PC-9 (cell line): ENCODE measurements at regions not wholly inside any gene's neighbourhood (a gene's known extent, or its start where the extent isn't known, plus 50 kb on each side); places are given as distances from the start of the nearest gene placed in this dataset.

ENCODE experiments used
- BruUV-seq: library from RNA; stranded (reverse); fragments of 400-500 nt; replicated peaks from 2 replicates; lab custom pipeline; 2021; lab: Mats Ljungman, UMichigan
- CTCF ChIA-PET: fragments of 300-600 bp; sonication (Branson Sonifier 250); formaldehyde crosslinking; loops from one replicate; lab custom pipeline; 2022; ENCODE audit warnings: antibody characterized with exemption; lab: Charles Lee
- POLR2A ChIA-PET: fragments of 300-600 bp; sonication (Branson Sonifier 250); formaldehyde crosslinking; loops from one replicate; lab custom pipeline; 2022; ENCODE audit warnings: antibody characterized with exemption; ENCODE audit not compliant: unreplicated experiment; lab: Charles Lee
- DNase-seq, 2 experiments: peaks; one replicate each; pipeline versions ENCODE4 v3.0.0 to v3.0.0-alpha.2; 2015 to 2022; ENCODE audit warnings: mixed read lengths in 1 of 2
- H2AFZ ChIP-seq: fragments of 200-600 bp; sonication (generic); 2 replicates; pipeline ENCODE4 v1.8.1; 2017; ENCODE audit warnings: antibody characterized with exemption
- H3F3A ChIP-seq: fragments of 200-600 bp; sonication (generic); 2 replicates; pipeline ENCODE4 v1.8.1; 2017; ENCODE audit warnings: antibody characterized with exemption, mild to moderate bottlenecking, low read depth; ENCODE audit not compliant: insufficient read depth
- H3K27ac ChIP-seq: fragments of 200-600 bp; sonication (generic); 2 replicates; pipeline ENCODE4 v1.6.1; 2016; ENCODE audit warnings: mixed run types
- H3K27me3 ChIP-seq: fragments of 200-600 bp; sonication (generic); 2 replicates; pipeline ENCODE4 v1.6.1; 2016; ENCODE audit warnings: low read depth, mixed run types; ENCODE audit not compliant: insufficient read depth
- H3K36me3 ChIP-seq: fragments of 200-600 bp; sonication (generic); 2 replicates; pipeline ENCODE4 v1.6.1; 2016; ENCODE audit warnings: low read depth, mixed run types
- H3K4me1 ChIP-seq: fragments of 200-600 bp; sonication (generic); replicated peaks from 2 replicates; pipeline ENCODE4 v1.6.1; 2016; ENCODE audit warnings: mixed run types; ENCODE audit not compliant: insufficient read depth
- H3K4me2 ChIP-seq: fragments of 200-600 bp; sonication (generic); 2 replicates; pipeline ENCODE4 v1.6.1; 2017; ENCODE audit warnings: mixed run types
- H3K4me3 ChIP-seq: fragments of 200-600 bp; sonication (generic); 2 replicates; pipeline ENCODE4 v1.6.1; 2016; ENCODE audit warnings: mixed run types
- H3K79me2 ChIP-seq: fragments of 200-600 bp; sonication (generic); 2 replicates; pipeline ENCODE4 v1.6.1; 2017; ENCODE audit warnings: low read depth, mixed run types
- H3K9me2 ChIP-seq: fragments of 200-600 bp; sonication (generic); 2 replicates; pipeline ENCODE4 v1.8.1; 2017; ENCODE audit warnings: mild to moderate bottlenecking; ENCODE audit not compliant: insufficient read depth
- H3K9me3 ChIP-seq: fragments of 200-600 bp; sonication (generic); 2 replicates; pipeline ENCODE4 v1.8.1; 2016; ENCODE audit warnings: low read depth; ENCODE audit not compliant: insufficient read depth
- H4K20me1 ChIP-seq: fragments of 200-600 bp; sonication (generic); 2 replicates; pipeline ENCODE4 v1.8.1; 2017; ENCODE audit not compliant: insufficient read depth
- EZH2 ChIP-seq: fragments of 200-600 bp; sonication (generic); IDR thresholded peaks from 2 replicates; pipeline ENCODE4 v1.8.0; 2017; ENCODE audit warnings: antibody characterized with exemption, low read depth
- intact Hi-C: fragments of 100-400 bp; cut with micrococcal nuclease; formaldehyde crosslinking; loops from one replicate; pipeline ENCODE4 v1.10.0; 2022; ENCODE audit not compliant: unreplicated experiment
- TF ChIP-seq, protein P1 (sequence below): fragments of 200-600 bp; sonication (generic); conservative IDR thresholded peaks from 2 replicates; pipeline ENCODE4 v1.6.1; 2017; ENCODE audit warnings: mixed run types, antibody characterized with exemption, mild to moderate bottlenecking, moderate library complexity

DNA sequence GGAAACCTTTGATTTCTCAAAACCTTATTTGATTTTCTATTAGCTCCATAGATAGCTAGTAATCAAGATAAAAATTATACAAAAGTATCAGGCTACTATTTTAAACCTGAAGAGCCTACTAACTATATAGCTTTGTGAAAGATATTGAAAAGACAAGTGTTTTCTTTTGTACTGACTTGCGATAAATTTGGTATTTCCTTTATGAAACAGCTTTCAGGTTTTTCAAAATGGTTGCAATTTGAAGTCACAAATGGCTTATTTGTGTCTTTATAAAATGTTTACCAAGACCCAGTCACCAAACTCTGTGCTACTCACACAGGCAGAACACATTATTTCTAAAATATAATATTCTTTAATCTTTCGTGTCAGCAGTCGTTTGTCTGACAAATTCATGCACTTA is 167.5 kb upstream of the ALCAM start:
- TF ChIP-seq EZH2 = no peak
- TF ChIP-seq, protein P1, sequence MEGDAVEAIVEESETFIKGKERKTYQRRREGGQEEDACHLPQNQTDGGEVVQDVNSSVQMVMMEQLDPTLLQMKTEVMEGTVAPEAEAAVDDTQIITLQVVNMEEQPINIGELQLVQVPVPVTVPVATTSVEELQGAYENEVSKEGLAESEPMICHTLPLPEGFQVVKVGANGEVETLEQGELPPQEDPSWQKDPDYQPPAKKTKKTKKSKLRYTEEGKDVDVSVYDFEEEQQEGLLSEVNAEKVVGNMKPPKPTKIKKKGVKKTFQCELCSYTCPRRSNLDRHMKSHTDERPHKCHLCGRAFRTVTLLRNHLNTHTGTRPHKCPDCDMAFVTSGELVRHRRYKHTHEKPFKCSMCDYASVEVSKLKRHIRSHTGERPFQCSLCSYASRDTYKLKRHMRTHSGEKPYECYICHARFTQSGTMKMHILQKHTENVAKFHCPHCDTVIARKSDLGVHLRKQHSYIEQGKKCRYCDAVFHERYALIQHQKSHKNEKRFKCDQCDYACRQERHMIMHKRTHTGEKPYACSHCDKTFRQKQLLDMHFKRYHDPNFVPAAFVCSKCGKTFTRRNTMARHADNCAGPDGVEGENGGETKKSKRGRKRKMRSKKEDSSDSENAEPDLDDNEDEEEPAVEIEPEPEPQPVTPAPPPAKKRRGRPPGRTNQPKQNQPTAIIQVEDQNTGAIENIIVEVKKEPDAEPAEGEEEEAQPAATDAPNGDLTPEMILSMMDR = no peak
- H3K79me2 ChIP-seq = no peaks in the 10 kb centered on the region
- no peak overlapping the region for H3K4me3 ChIP-seq
- no peaks in the 10 kb centered on the region for H3K4me1 ChIP-seq
- no peaks in the 10 kb centered on the region for H4K20me1 ChIP-seq
- H3K9me3 ChIP-seq = no peaks in the 10 kb centered on the region
- ChIA-PET POLR2A (no interaction called here), CTCF (no interaction called here)
- H3K27ac ChIP-seq = no peak overlapping the region
- no TSS peak for BruUV-seq
- H3K4me2 ChIP-seq = no peak overlapping the region
- H3K9me2 ChIP-seq = no peaks in the 10 kb centered on the region
- DNase-seq = no peak
- H3F3A ChIP-seq = no peaks in the 10 kb centered on the region
- no peaks in the 10 kb centered on the region for H3K27me3 ChIP-seq
- H2AFZ ChIP-seq = no peak overlapping the region; the same call in 1 of the 2 replicates
- no peaks in the 10 kb centered on the region for H3K36me3 ChIP-seq
- intact Hi-C loops = no loop called here

DNA sequence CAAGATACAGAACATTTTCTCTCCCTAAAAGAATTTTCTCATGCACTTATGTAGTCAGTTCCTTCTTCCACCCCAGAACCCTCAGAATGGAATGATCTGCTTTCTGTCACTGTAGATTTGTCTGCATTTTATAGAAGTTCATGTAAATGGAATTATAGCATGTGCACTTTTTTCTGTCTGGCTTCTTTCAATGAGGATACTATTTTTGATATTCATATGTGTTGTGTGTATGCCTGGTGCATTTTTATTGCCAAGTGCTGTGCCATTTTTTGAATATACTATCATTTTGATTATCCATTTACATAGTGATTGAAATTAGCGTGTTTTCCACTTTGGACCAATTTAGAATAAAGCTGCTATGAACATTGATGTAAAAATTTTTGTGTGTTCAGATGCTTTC is 156.6 kb upstream of the ALCAM start:
- intact Hi-C loops = no loop called here
- no peaks in the 10 kb centered on the region for H3K36me3 ChIP-seq
- H3K9me3 ChIP-seq = no peaks in the 10 kb centered on the region
- peaks cover 5% of the 10 kb centered on the region; the same call in 1 of the 2 replicates for H3K9me2 ChIP-seq
- no peaks in the 10 kb centered on the region for H3K4me1 ChIP-seq
- no peaks in the 10 kb centered on the region for H3K79me2 ChIP-seq
- H3K27me3 ChIP-seq = no peaks in the 10 kb centered on the region
- no peaks in the 10 kb centered on the region; the same call in 1 of the 2 replicates for H4K20me1 ChIP-seq
- TF ChIP-seq, protein P1 = no peak
- no peak for TF ChIP-seq EZH2
- H3K4me3 ChIP-seq = no peak overlapping the region
- ChIA-PET POLR2A (no interaction called here), CTCF (no interaction called here)
- H3K4me2 ChIP-seq = no peak overlapping the region
- no peak overlapping the region for H3K27ac ChIP-seq
- H2AFZ ChIP-seq = no peak overlapping the region
- no peak for DNase-seq
- no TSS peak for BruUV-seq
- no peaks in the 10 kb centered on the region for H3F3A ChIP-seq

DNA sequence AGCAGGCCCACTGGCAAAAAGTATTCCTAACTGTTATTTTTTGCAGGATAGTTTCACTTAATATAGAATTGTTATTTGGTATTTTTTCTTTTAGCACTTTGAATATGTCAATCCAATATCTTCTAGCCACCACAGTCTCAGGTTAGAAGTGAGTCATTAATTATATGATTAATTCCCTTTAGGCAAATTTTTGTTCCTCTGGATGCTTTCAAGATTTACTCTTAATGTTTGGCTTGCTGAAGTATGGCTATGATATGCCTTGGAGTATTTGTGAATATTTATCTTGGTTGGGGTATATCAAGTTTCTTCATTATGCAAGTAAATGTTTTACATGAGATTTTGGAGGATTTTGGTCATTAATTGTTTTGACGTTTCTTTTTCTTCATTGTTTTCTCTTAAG is 152.1 kb upstream of the ALCAM start:
- POLR2A ChIA-PET = no interaction called here

More for the DNA sequence above, 152.1 kb upstream of the ALCAM start:
- Histone ChIP-seq H3K4me2 (no peak overlapping the region), H3K4me3 (no peak overlapping the region), H3K9me3 (no peaks in the 10 kb centered on the region), H3K4me1 (no peaks in the 10 kb centered on the region), H3K79me2 (no peaks in the 10 kb centered on the region), H3K27ac (no peak overlapping the region), H4K20me1 (no peaks in the 10 kb centered on the region), H3K27me3 (no peaks in the 10 kb centered on the region), H3F3A (no peaks in the 10 kb centered on the region), H2AFZ (no peak overlapping the region), H3K9me2 (no peaks in the 10 kb centered on the region), H3K36me3 (no peaks in the 10 kb centered on the region)
- intact Hi-C loops = no loop called here
- DNase-seq = no peak
- no peak for TF ChIP-seq EZH2
- TF ChIP-seq, protein P1 = no peak
- no TSS peak for BruUV-seq
- CTCF ChIA-PET = no interaction called here
